Spinal cord (tissue), 9 donors: ENCODE measurements at regions not wholly inside any gene's neighbourhood (a gene's known extent, or its start where the extent isn't known, plus 50 kb on each side); places are given as distances from the start of the nearest gene placed in this dataset.

Source experiments
- DNase-seq, 6 donors: peaks; one replicate each; pipeline versions ENCODE4 v3.0.0 to v3.0.0-alpha.2; 2013 to 2015; ENCODE audit warnings: low spot score in 6 of 6, low read depth in 4 of 6
- H3K27ac ChIP-seq: one replicate; pipeline ENCODE4 v1.5.1; 2013; ENCODE audit warnings: low read depth, low read length, control low read depth
- H3K27me3 ChIP-seq: one replicate; pipeline ENCODE4 v1.6.1; 2013; ENCODE audit warnings: low read length; ENCODE audit not compliant: control insufficient read depth, insufficient read depth
- H3K36me3 ChIP-seq: one replicate; pipeline ENCODE4 v1.6.1; 2013; ENCODE audit warnings: low read length; ENCODE audit not compliant: control insufficient read depth, insufficient read depth
- H3K4me1 ChIP-seq: one replicate; pipeline ENCODE4 v1.6.1; 2013; ENCODE audit warnings: low read length; ENCODE audit not compliant: control insufficient read depth, insufficient read depth
- H3K4me3 ChIP-seq: one replicate; pipeline ENCODE4 v1.5.1; 2013; ENCODE audit warnings: low read depth, low read length, control low read depth
- H3K9me3 ChIP-seq: one replicate; pipeline ENCODE4 v1.6.1; 2013; ENCODE audit warnings: low read length; ENCODE audit not compliant: control insufficient read depth, insufficient read depth
- WGBS: methylation state at CpG from one replicate; pipeline ENCODE4 v1.1.5; 2013; ENCODE audit warnings: missing lambda C conversion rate; ENCODE audit not compliant: insufficient coverage; 5-methylcytosine and 5-hydroxymethylcytosine counted together
- donor health status: healthy.

GRCh38 chr1:244962130-244962529 is 97.8 kb upstream of the HNRNPU start:
- Histone ChIP-seq H3K4me3 (no peak overlapping the region), H3K36me3 (no peaks in the 10 kb centered on the region), H3K9me3 (no peaks in the 10 kb centered on the region), H3K4me1 (peaks cover 7% of the 10 kb centered on the region), H3K27me3 (no peaks in the 10 kb centered on the region), H3K27ac (no peak overlapping the region)
- DNase-seq = no peak
- 60% methylated on average over 3 of the region's 3 CpGs for whole genome bisulfite sequencing

GRCh38 chr1:244960904-244961303 is 96.6 kb upstream of the HNRNPU start:
- WGBS = 80% methylated on average over 1 of the region's 4 CpGs
- Histone ChIP-seq H3K9me3 (no peaks in the 10 kb centered on the region), H3K4me3 (no peak overlapping the region), H3K27ac (no peak overlapping the region), H3K27me3 (no peaks in the 10 kb centered on the region), H3K4me1 (peaks cover 7% of the 10 kb centered on the region), H3K36me3 (no peaks in the 10 kb centered on the region)
- DNase-seq = no peak

DNA sequence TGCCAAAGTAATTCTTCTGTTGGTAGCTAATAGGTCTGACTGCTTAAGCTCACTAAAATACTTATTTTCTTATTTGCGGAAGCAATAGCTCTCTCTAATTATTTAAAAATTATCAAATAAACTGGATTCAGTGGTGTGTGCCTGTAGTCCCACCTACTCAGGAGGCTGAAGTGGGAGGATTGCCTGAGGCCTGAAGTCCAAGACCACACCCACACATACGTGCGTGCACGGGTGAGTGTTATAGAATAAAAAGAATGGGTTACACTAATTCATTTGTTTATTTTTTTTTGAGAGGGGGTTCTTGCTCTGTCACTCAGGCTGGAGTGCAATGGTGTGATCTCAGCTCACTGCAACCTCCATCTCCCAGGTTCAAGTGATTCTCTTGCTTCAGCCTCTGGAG is 94.2 kb upstream of the HNRNPU start:
- H3K4me3 ChIP-seq = no peak overlapping the region
- no peaks in the 10 kb centered on the region for H3K27me3 ChIP-seq
- no peak overlapping the region for H3K27ac ChIP-seq
- DNase-seq = no peak
- no peaks in the 10 kb centered on the region for H3K36me3 ChIP-seq
- no peaks in the 10 kb centered on the region for H3K9me3 ChIP-seq
- no peaks in the 10 kb centered on the region for H3K4me1 ChIP-seq
- no CpG with 5 or more reads among the region's 4 CpGs for WGBS

- Histone ChIP-seq H3K4me3 (no peak overlapping the region), H3K9me3 (no peaks in the 10 kb centered on the region), H3K27ac (no peak overlapping the region), H3K36me3 (no peaks in the 10 kb centered on the region), H3K4me1 (no peaks in the 10 kb centered on the region), H3K27me3 (no peaks in the 10 kb centered on the region)
- 72% methylated on average over 2 of the region's 6 CpGs for WGBS
- no peak for DNase-seq
Measured at GRCh38 chr1:244957525-244957924, 93.2 kb upstream of the HNRNPU start.

DNA sequence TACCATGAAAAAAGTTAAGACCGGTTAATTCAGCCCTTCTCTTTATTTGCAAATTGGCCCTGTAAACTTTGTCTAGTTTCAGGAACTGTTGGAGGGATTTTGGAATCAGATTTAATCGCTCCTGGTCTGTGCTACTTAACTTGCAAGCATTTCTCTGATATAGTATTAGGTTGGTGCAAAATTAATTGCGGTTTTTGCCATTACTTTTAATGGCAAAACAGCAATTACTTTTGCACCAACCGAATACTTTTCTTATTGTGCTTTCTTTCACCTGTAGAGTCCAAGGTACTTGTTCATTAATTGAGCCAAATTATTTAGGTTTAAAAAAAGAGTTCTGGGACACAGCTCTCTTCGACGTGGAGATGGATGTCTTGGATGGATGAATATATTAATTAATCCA is 92.8 kb upstream of the HNRNPU start:
- Histone ChIP-seq H3K27me3 (no peaks in the 10 kb centered on the region), H3K36me3 (no peaks in the 10 kb centered on the region), H3K27ac (no peak overlapping the region), H3K4me1 (no peaks in the 10 kb centered on the region), H3K4me3 (no peak overlapping the region), H3K9me3 (no peaks in the 10 kb centered on the region)
- DNase-seq = no peak
- no CpG with 5 or more reads among the region's 6 CpGs for WGBS

DNA sequence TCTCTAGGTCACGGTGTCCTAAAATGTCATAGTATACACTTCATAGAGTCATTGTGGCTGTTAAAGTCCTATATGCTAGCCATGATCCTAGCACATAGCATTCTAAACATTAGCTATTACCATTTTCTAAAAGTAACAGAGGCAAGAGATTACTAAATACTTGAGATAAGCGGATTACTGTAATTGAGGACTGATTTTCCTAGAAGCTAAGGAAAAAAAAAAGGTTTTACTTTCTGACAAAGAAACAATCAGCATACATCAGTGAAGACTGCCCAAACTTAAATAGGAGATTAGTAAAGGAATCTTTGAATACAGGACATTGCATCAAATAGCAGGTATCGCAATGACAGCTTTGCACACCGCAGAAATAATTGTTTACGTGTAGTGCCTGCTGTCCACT is 91.3 kb upstream of the HNRNPU start:
- Histone ChIP-seq H3K9me3 (no peaks in the 10 kb centered on the region), H3K36me3 (no peaks in the 10 kb centered on the region), H3K4me1 (no peaks in the 10 kb centered on the region), H3K4me3 (no peak overlapping the region), H3K27me3 (no peaks in the 10 kb centered on the region), H3K27ac (no peak overlapping the region)
- DNase-seq = no peak
- 100% methylated on average over 3 of the region's 5 CpGs for WGBS

GRCh38 chr1:244954359-244954758 is 90.0 kb upstream of the HNRNPU start:
- no peaks in the 10 kb centered on the region for H3K36me3 ChIP-seq
- 67% methylated on average over 1 of the region's 2 CpGs for WGBS
- H3K4me3 ChIP-seq = no peak overlapping the region
- no peak for DNase-seq
- no peaks in the 10 kb centered on the region for H3K9me3 ChIP-seq
- H3K27me3 ChIP-seq = no peaks in the 10 kb centered on the region
- H3K27ac ChIP-seq = no peak overlapping the region
- no peaks in the 10 kb centered on the region for H3K4me1 ChIP-seq

- H3K9me3 ChIP-seq = no peaks in the 10 kb centered on the region
- no peak for DNase-seq
- H3K4me1 ChIP-seq = no peaks in the 10 kb centered on the region
- H3K27me3 ChIP-seq = no peaks in the 10 kb centered on the region
- H3K4me3 ChIP-seq = no peak overlapping the region
- no CpG with 5 or more reads among the region's 4 CpGs for WGBS
- H3K27ac ChIP-seq = no peak overlapping the region
- H3K36me3 ChIP-seq = no peaks in the 10 kb centered on the region
Measured at GRCh38 chr1:244953901-244954300, 89.6 kb upstream of the HNRNPU start.

DNA sequence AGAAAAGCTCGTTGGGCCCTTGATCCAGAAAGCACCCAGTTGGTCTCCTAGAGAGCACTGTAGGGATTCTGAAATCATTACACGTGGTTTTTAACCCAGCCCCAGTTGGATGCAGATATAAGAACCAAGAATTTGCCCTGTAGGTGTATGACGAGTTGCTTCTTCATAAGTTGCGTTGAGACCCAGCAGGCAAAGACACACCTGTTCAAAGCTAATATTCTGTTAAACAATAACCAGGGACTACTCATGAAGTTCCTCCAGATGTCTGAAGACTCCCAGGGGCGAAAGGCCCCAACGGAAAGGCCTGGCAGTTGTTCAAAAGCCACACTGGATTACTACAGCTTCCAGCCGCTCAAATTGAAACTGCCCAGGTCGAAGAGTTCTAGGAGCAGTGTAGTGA is 88.6 kb upstream of the HNRNPU start:
- Histone ChIP-seq H3K9me3 (no peaks in the 10 kb centered on the region), H3K27ac (no peak overlapping the region), H3K36me3 (no peaks in the 10 kb centered on the region), H3K27me3 (no peaks in the 10 kb centered on the region), H3K4me1 (no peaks in the 10 kb centered on the region), H3K4me3 (no peak overlapping the region)
- no peak for DNase-seq
- WGBS = 88% methylated on average over 8 of the region's 8 CpGs

GRCh38 chr1:244952280-244952933 is 88.1 kb upstream of the HNRNPU start:
- H3K9me3 ChIP-seq = no peaks in the 10 kb centered on the region
- no peak overlapping the region for H3K4me3 ChIP-seq
- WGBS = 96% methylated on average over 3 of the region's 5 CpGs
- no peaks in the 10 kb centered on the region for H3K36me3 ChIP-seq
- H3K4me1 ChIP-seq = no peaks in the 10 kb centered on the region
- no peaks in the 10 kb centered on the region for H3K27me3 ChIP-seq
- no peak for DNase-seq
- no peak overlapping the region for H3K27ac ChIP-seq
